DOHH2 (cell line): ENCODE measurements at regions not wholly inside any gene's neighbourhood (a gene's known extent, or its start where the extent isn't known, plus 50 kb on each side); places are given as distances from the start of the nearest gene placed in this dataset.

ENCODE experiments used
- EZH2phosphoT487 ChIP-seq: fragments of 200-600 bp; sonication (generic); IDR thresholded peaks from 2 replicates; pipeline ENCODE4 v1.6.1; 2017; ENCODE audit warnings: borderline replicate concordance, mild to moderate bottlenecking, antibody characterized with exemption, low read length, moderate library complexity, mixed read lengths
- TF ChIP-seq, protein P1 (sequence below): fragments of 200-600 bp; sonication (generic); IDR thresholded peaks from one replicate; pipeline ENCODE4 v1.5.1; 2014; ENCODE audit warnings: antibody characterized with exemption, mild to moderate bottlenecking, low read depth, low read length; ENCODE audit not compliant: poor library complexity, severe bottlenecking

DNA sequence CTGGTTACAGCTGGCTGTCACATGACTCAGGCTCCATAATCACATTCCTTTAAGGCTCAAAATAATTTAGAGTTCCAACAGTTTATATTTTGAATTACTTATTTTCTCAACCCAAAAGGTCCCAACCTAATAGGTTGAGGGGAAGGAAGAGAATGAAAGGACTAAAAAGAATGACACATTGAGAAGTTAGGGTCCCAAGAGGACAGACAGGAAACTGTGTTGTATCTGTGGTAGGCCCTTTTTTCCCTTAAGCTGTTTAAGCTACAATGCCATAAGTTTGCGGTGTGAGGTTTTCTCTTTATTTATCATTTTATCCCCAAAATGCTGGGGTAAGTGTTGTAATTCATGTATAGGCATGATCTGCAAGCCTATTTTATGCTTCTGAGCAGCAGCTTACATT, 290.2 kb downstream of the ZNF674 start:
- TF ChIP-seq, protein P1, sequence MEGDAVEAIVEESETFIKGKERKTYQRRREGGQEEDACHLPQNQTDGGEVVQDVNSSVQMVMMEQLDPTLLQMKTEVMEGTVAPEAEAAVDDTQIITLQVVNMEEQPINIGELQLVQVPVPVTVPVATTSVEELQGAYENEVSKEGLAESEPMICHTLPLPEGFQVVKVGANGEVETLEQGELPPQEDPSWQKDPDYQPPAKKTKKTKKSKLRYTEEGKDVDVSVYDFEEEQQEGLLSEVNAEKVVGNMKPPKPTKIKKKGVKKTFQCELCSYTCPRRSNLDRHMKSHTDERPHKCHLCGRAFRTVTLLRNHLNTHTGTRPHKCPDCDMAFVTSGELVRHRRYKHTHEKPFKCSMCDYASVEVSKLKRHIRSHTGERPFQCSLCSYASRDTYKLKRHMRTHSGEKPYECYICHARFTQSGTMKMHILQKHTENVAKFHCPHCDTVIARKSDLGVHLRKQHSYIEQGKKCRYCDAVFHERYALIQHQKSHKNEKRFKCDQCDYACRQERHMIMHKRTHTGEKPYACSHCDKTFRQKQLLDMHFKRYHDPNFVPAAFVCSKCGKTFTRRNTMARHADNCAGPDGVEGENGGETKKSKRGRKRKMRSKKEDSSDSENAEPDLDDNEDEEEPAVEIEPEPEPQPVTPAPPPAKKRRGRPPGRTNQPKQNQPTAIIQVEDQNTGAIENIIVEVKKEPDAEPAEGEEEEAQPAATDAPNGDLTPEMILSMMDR = no peak
- TF ChIP-seq EZH2phosphoT487 = no peak
